DOHH2 (cell line): ENCODE measurements at regions not wholly inside any gene's neighbourhood (a gene's known extent, or its start where the extent isn't known, plus 50 kb on each side); places are given as distances from the start of the nearest gene placed in this dataset.

Experiments
- H3F3A ChIP-seq: fragments of 200-600 bp; sonication (generic), shearing (Covaris generic); 2 replicates; pipeline ENCODE4 v1.6.0; 2016; ENCODE audit warnings: antibody characterized with exemption, mild to moderate bottlenecking; ENCODE audit not compliant: control insufficient read depth, insufficient read depth
- H3K27ac ChIP-seq: fragments of 200-600 bp; sonication (generic); 2 replicates; pipeline ENCODE4 v1.5.1; 2014; ENCODE audit warnings: low read depth, mild to moderate bottlenecking, low read length, moderate library complexity
- H3K27me3 ChIP-seq: fragments of 200-600 bp; sonication (generic); 2 replicates; pipeline ENCODE4 v1.6.1; 2014; ENCODE audit warnings: mild to moderate bottlenecking, low read length, mixed read lengths; ENCODE audit not compliant: control insufficient read depth
- H3K36me3 ChIP-seq: fragments of 200-600 bp; sonication (generic); 2 replicates; pipeline ENCODE4 v1.6.1; 2014; ENCODE audit warnings: mild to moderate bottlenecking, low read length, moderate library complexity, mixed read lengths; ENCODE audit not compliant: control insufficient read depth
- H3K4me1 ChIP-seq: fragments of 200-600 bp; sonication (generic); 2 replicates; pipeline ENCODE4 v1.6.1; 2014; ENCODE audit warnings: mild to moderate bottlenecking, low read length, mixed read lengths; ENCODE audit not compliant: control insufficient read depth
- H3K4me2 ChIP-seq: fragments of 200-600 bp; sonication (generic); 2 replicates; pipeline ENCODE4 v1.6.0; 2014; ENCODE audit warnings: mild to moderate bottlenecking, low read length, moderate library complexity
- H3K4me3 ChIP-seq: fragments of 200-600 bp; sonication (generic); 2 replicates; pipeline ENCODE4 v1.5.1; 2014; ENCODE audit warnings: mild to moderate bottlenecking, low read length, mixed read lengths
- H3K79me2 ChIP-seq: fragments of 200-600 bp; sonication (generic); 2 replicates; pipeline ENCODE4 v1.6.1; 2014; ENCODE audit warnings: mild to moderate bottlenecking, low read length, mixed read lengths; ENCODE audit not compliant: control insufficient read depth
- H3K9me2 ChIP-seq: fragments of 200-600 bp; sonication (generic); replicated peaks from 2 replicates; pipeline ENCODE4 v1.6.1; 2014; ENCODE audit warnings: mild to moderate bottlenecking, low read length, mixed read lengths; ENCODE audit not compliant: control insufficient read depth
- H3K9me3 ChIP-seq: fragments of 200-600 bp; sonication (generic); 2 replicates; pipeline ENCODE4 v1.6.1; 2014; ENCODE audit warnings: antibody characterized with exemption, low read length, mixed read lengths; ENCODE audit not compliant: control insufficient read depth, insufficient read depth
- H4K20me1 ChIP-seq: fragments of 200-600 bp; sonication (generic); 2 replicates; pipeline ENCODE4 v1.6.0; 2014; ENCODE audit warnings: low read depth, mild to moderate bottlenecking, antibody characterized with exemption, low read length, moderate library complexity; ENCODE audit not compliant: control insufficient read depth, insufficient read depth
- EZH2phosphoT487 ChIP-seq: fragments of 200-600 bp; sonication (generic); IDR thresholded peaks from 2 replicates; pipeline ENCODE4 v1.6.1; 2017; ENCODE audit warnings: borderline replicate concordance, mild to moderate bottlenecking, antibody characterized with exemption, low read length, moderate library complexity, mixed read lengths
- TF ChIP-seq, protein P1 (sequence below): fragments of 200-600 bp; sonication (generic); IDR thresholded peaks from one replicate; pipeline ENCODE4 v1.5.1; 2014; ENCODE audit warnings: antibody characterized with exemption, mild to moderate bottlenecking, low read depth, low read length; ENCODE audit not compliant: poor library complexity, severe bottlenecking

DNA sequence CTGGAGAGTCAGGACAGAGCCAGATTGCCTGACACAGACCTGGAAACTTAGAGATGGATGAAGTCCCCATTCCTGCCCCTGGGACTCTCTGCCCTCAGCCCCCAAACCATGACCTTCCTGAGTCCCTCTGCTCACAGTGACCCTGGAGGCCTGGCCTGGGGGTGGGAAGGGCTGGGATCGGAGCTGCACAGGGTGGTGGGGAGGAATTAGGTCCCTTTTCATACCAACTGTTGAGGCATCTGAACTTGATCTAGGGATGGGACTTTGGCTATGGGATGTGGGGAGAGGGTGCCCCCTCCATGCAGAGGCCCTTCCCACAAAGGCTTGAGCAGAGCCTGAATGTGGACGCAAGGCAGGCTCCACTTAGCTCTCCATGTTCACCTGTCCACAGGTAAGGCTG, 144.1 kb downstream of the MRPL14 start:
- Histone ChIP-seq H3K27ac (no peak overlapping the region), H4K20me1 (no peaks in the 10 kb centered on the region), H3K4me3 (no peak overlapping the region), H3K27me3 (peaks cover 16% of the 10 kb centered on the region), H3K9me3 (no peaks in the 10 kb centered on the region), H3K9me2 (no peaks in the 10 kb centered on the region), H3K4me1 (no peaks in the 10 kb centered on the region), H3F3A (no peaks in the 10 kb centered on the region), H3K79me2 (no peaks in the 10 kb centered on the region), H3K4me2 (no peak overlapping the region), H3K36me3 (no peaks in the 10 kb centered on the region)
- TF ChIP-seq EZH2phosphoT487: no peak
- TF ChIP-seq, protein P1, sequence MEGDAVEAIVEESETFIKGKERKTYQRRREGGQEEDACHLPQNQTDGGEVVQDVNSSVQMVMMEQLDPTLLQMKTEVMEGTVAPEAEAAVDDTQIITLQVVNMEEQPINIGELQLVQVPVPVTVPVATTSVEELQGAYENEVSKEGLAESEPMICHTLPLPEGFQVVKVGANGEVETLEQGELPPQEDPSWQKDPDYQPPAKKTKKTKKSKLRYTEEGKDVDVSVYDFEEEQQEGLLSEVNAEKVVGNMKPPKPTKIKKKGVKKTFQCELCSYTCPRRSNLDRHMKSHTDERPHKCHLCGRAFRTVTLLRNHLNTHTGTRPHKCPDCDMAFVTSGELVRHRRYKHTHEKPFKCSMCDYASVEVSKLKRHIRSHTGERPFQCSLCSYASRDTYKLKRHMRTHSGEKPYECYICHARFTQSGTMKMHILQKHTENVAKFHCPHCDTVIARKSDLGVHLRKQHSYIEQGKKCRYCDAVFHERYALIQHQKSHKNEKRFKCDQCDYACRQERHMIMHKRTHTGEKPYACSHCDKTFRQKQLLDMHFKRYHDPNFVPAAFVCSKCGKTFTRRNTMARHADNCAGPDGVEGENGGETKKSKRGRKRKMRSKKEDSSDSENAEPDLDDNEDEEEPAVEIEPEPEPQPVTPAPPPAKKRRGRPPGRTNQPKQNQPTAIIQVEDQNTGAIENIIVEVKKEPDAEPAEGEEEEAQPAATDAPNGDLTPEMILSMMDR: no peak

DNA sequence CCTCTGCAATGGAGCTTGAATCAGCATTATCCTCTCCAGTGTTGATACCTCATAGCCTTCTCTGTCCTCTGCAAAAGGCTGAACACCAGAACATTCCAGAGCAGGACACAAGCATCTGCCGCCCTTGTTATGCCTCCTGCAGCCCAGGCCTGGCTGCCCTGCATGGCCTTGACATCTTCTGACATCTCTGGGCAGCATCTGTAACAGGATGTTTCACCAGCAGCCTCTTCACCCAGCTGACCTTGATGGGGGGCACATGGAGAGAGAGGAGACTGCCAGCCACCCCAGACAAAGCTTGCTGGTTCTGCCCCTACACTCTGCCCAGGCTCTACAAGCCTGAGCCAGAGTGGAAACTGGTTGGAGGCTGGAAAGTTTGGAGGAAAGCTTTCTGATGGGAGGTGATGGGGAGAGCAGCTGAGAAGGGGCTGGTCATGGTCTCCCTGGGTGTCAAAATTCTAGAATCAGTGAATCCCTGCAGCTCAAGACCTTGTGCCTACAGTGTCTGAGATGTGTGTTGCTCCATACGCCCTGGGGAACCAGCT, 145.1 kb downstream of the MRPL14 start:
- Histone ChIP-seq H3K9me2 (no peaks in the 10 kb centered on the region), H3K9me3 (no peaks in the 10 kb centered on the region), H3K36me3 (no peaks in the 10 kb centered on the region), H3K27ac (no peak overlapping the region), H3K4me3 (no peak overlapping the region), H3K4me2 (no peak overlapping the region), H3K79me2 (no peaks in the 10 kb centered on the region), H3F3A (no peaks in the 10 kb centered on the region), H3K27me3 (peaks cover 26% of the 10 kb centered on the region), H4K20me1 (no peaks in the 10 kb centered on the region), H3K4me1 (peaks cover 4% of the 10 kb centered on the region)
- no peak for TF ChIP-seq EZH2phosphoT487
- TF ChIP-seq, protein P1: no peak

DNA sequence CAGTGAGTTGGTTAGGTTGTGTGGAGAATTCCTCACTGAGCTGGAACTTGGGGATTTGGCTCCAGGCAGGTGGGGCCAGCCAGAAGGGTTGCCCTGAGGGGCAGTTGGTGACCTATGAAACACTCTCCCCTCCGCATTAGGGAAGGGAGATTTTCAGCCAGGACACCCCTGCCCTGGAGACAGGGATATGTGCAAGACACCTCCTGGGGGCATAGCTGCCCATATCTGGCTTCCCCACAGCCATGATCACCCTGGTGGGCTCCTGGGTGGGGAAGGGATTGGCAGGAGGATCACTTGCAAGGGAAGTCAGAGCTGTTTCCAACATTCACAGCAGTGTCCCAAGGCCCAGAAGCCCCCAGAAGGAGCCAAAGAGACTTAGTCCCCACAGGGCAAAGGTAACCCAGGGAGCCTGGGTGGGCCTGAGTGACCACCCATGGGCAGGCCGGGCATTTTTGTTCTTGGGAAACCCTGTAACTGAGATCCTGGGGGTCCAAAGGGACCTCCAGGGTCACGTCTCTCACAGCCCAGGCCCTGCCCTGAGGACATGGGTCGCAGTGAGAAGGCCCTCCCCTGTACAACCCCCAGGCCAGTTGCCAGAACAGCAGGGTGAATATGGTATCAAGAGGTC, 145.8 kb downstream of the MRPL14 start:
- H3K9me3 ChIP-seq: no peaks in the 10 kb centered on the region
- no peaks in the 10 kb centered on the region for H3K79me2 ChIP-seq
- H3K4me3 ChIP-seq: no peak overlapping the region
- no peak for TF ChIP-seq EZH2phosphoT487
- TF ChIP-seq, protein P1: no peak
- H3K27ac ChIP-seq: no peak overlapping the region
- H3K4me1 ChIP-seq: peaks cover 4% of the 10 kb centered on the region
- no peaks in the 10 kb centered on the region for H3F3A ChIP-seq
- H3K27me3 ChIP-seq: peaks cover 23% of the 10 kb centered on the region
- H3K9me2 ChIP-seq: no peaks in the 10 kb centered on the region
- H4K20me1 ChIP-seq: no peaks in the 10 kb centered on the region
- H3K36me3 ChIP-seq: no peaks in the 10 kb centered on the region
- H3K4me2 ChIP-seq: no peak overlapping the region
